HCT116 (cell line): ENCODE measurements at regions not wholly inside any gene's neighbourhood (a gene's known extent, or its start where the extent isn't known, plus 50 kb on each side); places are given as distances from the start of the nearest gene placed in this dataset.

ENCODE experiments used
- ATAC-seq: fragments of 200-7000 bp; cut with Tn5 transposase; 2 replicates; pipeline ENCODE4 v1.9.1; 2020; ENCODE audit warnings: mild to moderate bottlenecking, moderate library complexity
- BruUV-seq: library from RNA; stranded (reverse); fragments of 400-500 nt; replicated peaks from 2 replicates; lab custom pipeline; 2021; lab: Mats Ljungman, UMichigan
- CTCF ChIA-PET: fragments of 300-600 bp; sonication (Branson Sonifier 250); formaldehyde crosslinking; loops from one replicate; lab custom pipeline; 2021; ENCODE audit warnings: antibody characterized with exemption; lab: Charles Lee
- POLR2A ChIA-PET: fragments of 300-600, 350-600 bp; sonication (Branson Sonifier 250); formaldehyde crosslinking; loops from one replicate; lab custom pipeline; 2021; ENCODE audit warnings: antibody characterized with exemption; lab: Charles Lee
- RAD21 ChIA-PET, 2 experiments: fragments of 300-600 bp; sonication (Branson Sonifier 250); formaldehyde crosslinking; loops; one replicate each; lab custom pipeline; 2023; ENCODE audit warnings: low total read pairs in 2 of 2; ENCODE audit not compliant: uncharacterized antibody in 2 of 2, unreplicated experiment in 2 of 2, low non-redundant PET in 1 of 2; lab: Charles Lee
- DNase-seq: peaks from one replicate; pipeline ENCODE4 v3.0.0-alpha.2; 2010; ENCODE audit warnings: low read depth, low spot score
- H2AFZ ChIP-seq: fragments of 200-600 bp; shearing (Covaris generic), sonication (generic); 2 replicates; pipeline ENCODE4 v1.6.1; 2017; ENCODE audit warnings: low read depth, mixed run types, mixed read lengths, antibody characterized with exemption, low read length; ENCODE audit not compliant: poor library complexity, severe bottlenecking
- H3K27ac ChIP-seq: 2 replicates; pipeline ENCODE4 v1.5.1; 2012; ENCODE audit warnings: low read depth, low read length
- H3K27me3 ChIP-seq: fragments of 200-600 bp; sonication (generic); 2 replicates; pipeline ENCODE4 v1.6.1; 2016; ENCODE audit warnings: mixed run types, low read length, mixed read lengths; ENCODE audit not compliant: insufficient read depth
- H3K36me3 ChIP-seq, 2 experiments: fragments of 200-500 bp in 1 of 2; fragments of 200-600 bp in 1 of 2; sonication (Bioruptor generic) in 1 of 2; sonication (generic) in 1 of 2; 2 replicates each; pipeline versions ENCODE4 v1.5.1 to v1.6.1; 2014 to 2016; ENCODE audit warnings: low read length in 2 of 2, inconsistent platforms in 1 of 2, mixed read lengths in 1 of 2, mixed run types in 1 of 2; ENCODE audit not compliant: insufficient read depth in 2 of 2, control insufficient read depth in 1 of 2
- H3K4me1 ChIP-seq, 2 experiments: fragments of 200-600 bp in 1 of 2; sonication (generic) in 1 of 2; 2 replicates each; pipeline versions ENCODE4 v1.5.1 to v1.6.1; 2012 to 2017; ENCODE audit warnings: low read length in 2 of 2, inconsistent platforms in 1 of 2, mild to moderate bottlenecking in 1 of 2, mixed read lengths in 1 of 2, mixed run types in 1 of 2, moderate library complexity in 1 of 2; ENCODE audit not compliant: insufficient read depth in 2 of 2, control insufficient read depth in 1 of 2
- H3K4me2 ChIP-seq: fragments of 200-600 bp; sonication (generic); 2 replicates; pipeline ENCODE4 v1.6.1; 2017; ENCODE audit warnings: mixed run types, low read length, mixed read lengths
- H3K4me3 ChIP-seq, 2 experiments: fragments of 200-600 bp in 1 of 2; sonication (generic) in 1 of 2; replicated peaks in 1 of 2; 2 replicates each; pipeline ENCODE4 v1.5.1; 2011 to 2016; ENCODE audit warnings: low read length in 2 of 2, control low read depth in 1 of 2, low read depth in 1 of 2, mild to moderate bottlenecking in 1 of 2, mixed read lengths in 1 of 2, mixed run types in 1 of 2
- H3K79me2 ChIP-seq: fragments of 200-600 bp; sonication (generic); 2 replicates; pipeline ENCODE4 v1.6.1; 2017; ENCODE audit warnings: mild to moderate bottlenecking, mixed run types, low read length, moderate library complexity, mixed read lengths; ENCODE audit not compliant: insufficient read depth
- H3K9ac ChIP-seq: fragments of 200-600 bp; sonication (generic); 2 replicates; pipeline ENCODE4 v1.6.1; 2016; ENCODE audit warnings: low read length, mixed read lengths
- H3K9me2 ChIP-seq: fragments of 200-600 bp; sonication (generic), shearing (Covaris generic); 2 replicates; pipeline ENCODE4 v1.6.1; 2017; ENCODE audit warnings: mixed run types, mild to moderate bottlenecking, moderate library complexity; ENCODE audit not compliant: insufficient read depth
- H3K9me3 ChIP-seq, 2 experiments: fragments of 200-500 bp in 1 of 2; fragments of 200-600 bp in 1 of 2; sonication (Bioruptor generic) in 1 of 2; sonication (generic) in 1 of 2; 2 replicates each; pipeline ENCODE4 v1.6.1; 2014 to 2017; ENCODE audit warnings: low read length in 2 of 2, mixed read lengths in 2 of 2, inconsistent platforms in 1 of 2, low read depth in 1 of 2, mild to moderate bottlenecking in 1 of 2, mixed run types in 1 of 2, moderate library complexity in 1 of 2; ENCODE audit not compliant: control insufficient read depth in 1 of 2, insufficient read depth in 1 of 2
- H4K20me1 ChIP-seq: fragments of 200-600 bp; sonication (generic), shearing (Covaris generic); 2 replicates; pipeline ENCODE4 v1.6.1; 2017; ENCODE audit warnings: mixed run types, mild to moderate bottlenecking, moderate library complexity; ENCODE audit not compliant: insufficient read depth
- EZH2 ChIP-seq: fragments of 200-600 bp; sonication (generic); IDR thresholded peaks from 2 replicates; pipeline ENCODE4 v1.6.1; 2017; ENCODE audit warnings: antibody characterized with exemption, mixed run types
- JUND ChIP-seq: IDR thresholded peaks from 2 replicates; pipeline ENCODE4 v1.6.1; 2012
- RAD21 ChIP-seq: IDR thresholded peaks from 2 replicates; pipeline ENCODE4 v1.6.1; 2012; ENCODE audit warnings: low read depth, mild to moderate bottlenecking
- intact Hi-C: fragments of 100-400 bp; cut with micrococcal nuclease; formaldehyde crosslinking; loops from 2 replicates; pipeline ENCODE4 v1.10.0; 2022

- no TSS peak for BruUV-seq
- intact Hi-C loops, result no loop called here
- ChIA-PET RAD21 (no interaction called here), CTCF (no interaction called here), POLR2A (no interaction called here)
- ATAC-seq (no peak), DNase-seq (no peak)
- Histone ChIP-seq H3K9ac (no peak overlapping the region), H2AFZ (no peak overlapping the region), H3K27me3 (no peaks in the 10 kb centered on the region), H3K9me3 (no peaks in the 10 kb centered on the region), H3K4me2 (no peak overlapping the region), H3K9me2 (no peaks in the 10 kb centered on the region), H3K27ac (no peak overlapping the region), H3K4me1 (no peaks in the 10 kb centered on the region), H3K4me3 (no peak overlapping the region), H4K20me1 (no peaks in the 10 kb centered on the region), H3K36me3 (no peaks in the 10 kb centered on the region), H3K79me2 (no peaks in the 10 kb centered on the region)
- no peak for TF ChIP-seq EZH2
- TF ChIP-seq RAD21, result peak; percentile 14; the same call in 1 of the 2 replicates
Observed at GRCh38 chr21:35674895-35675470, 385.3 kb downstream of the SETD4 start.

- no peak overlapping the region for H2AFZ ChIP-seq
- no peaks in the 10 kb centered on the region for H3K4me1 ChIP-seq
- no peaks in the 10 kb centered on the region for H3K9me3 ChIP-seq
- no peaks in the 10 kb centered on the region for H3K9me2 ChIP-seq
- ChIA-PET RAD21 (no interaction called here), POLR2A (no interaction called here), CTCF (no interaction called here)
- intact Hi-C loops, result no loop called here
- no peak overlapping the region for H3K4me2 ChIP-seq
- DNase-seq (no peak), ATAC-seq (no peak)
- no peaks in the 10 kb centered on the region for H3K27me3 ChIP-seq
- no peaks in the 10 kb centered on the region for H3K36me3 ChIP-seq
- H3K4me3 ChIP-seq, result no peak overlapping the region
- no peaks in the 10 kb centered on the region for H3K79me2 ChIP-seq
- BruUV-seq, result no TSS peak
- TF ChIP-seq JUND, result no peak
- H3K27ac ChIP-seq, result no peak overlapping the region
- H4K20me1 ChIP-seq, result no peaks in the 10 kb centered on the region
- H3K9ac ChIP-seq, result no peak overlapping the region
Observed at GRCh38 chr21:35674091-35674671, 386.1 kb downstream of the SETD4 start.
